Fibroblast of lung (primary cell): ENCODE measurements at regions not wholly inside any gene's neighbourhood (a gene's known extent, or its start where the extent isn't known, plus 50 kb on each side); places are given as distances from the start of the nearest gene placed in this dataset.

Experiments
- DNase-seq, 2 donors: peaks; one replicate each; pipeline versions ENCODE4 v3.0.0 to v3.0.0-alpha.2; 2010; ENCODE audit warnings: low read depth in 2 of 2
- H2AFZ ChIP-seq: 2 replicates; pipeline ENCODE4 v1.5.1; 2012; ENCODE audit warnings: low read length, control low read depth, inconsistent platforms
- H3K27ac ChIP-seq: 2 replicates; pipeline ENCODE4 v1.5.1; 2011; ENCODE audit warnings: low read length, control low read depth; ENCODE audit not compliant: insufficient read depth
- H3K27me3 ChIP-seq: 2 replicates; pipeline ENCODE4 v1.5.1; 2011; ENCODE audit warnings: mild to moderate bottlenecking, low read length; ENCODE audit not compliant: control insufficient read depth, insufficient read depth
- H3K36me3 ChIP-seq: 2 replicates; pipeline ENCODE4 v1.5.1; 2011; ENCODE audit warnings: low read length; ENCODE audit not compliant: control insufficient read depth, insufficient read depth
- H3K4me1 ChIP-seq: 2 replicates; pipeline ENCODE4 v1.5.1; 2011; ENCODE audit warnings: low read length; ENCODE audit not compliant: control insufficient read depth, insufficient read depth; ENCODE audit errors: extremely low read depth
- H3K4me2 ChIP-seq: 2 replicates; pipeline ENCODE4 v1.5.1; 2011; ENCODE audit warnings: low read length, control low read depth; ENCODE audit not compliant: insufficient read depth; ENCODE audit errors: extremely low read depth
- H3K4me3 ChIP-seq, 4 experiments: fragments of 200-600 bp in 1 of 4; sonication (generic) in 1 of 4; replicated peaks in 1 of 4; 2 replicates each; pipeline ENCODE4 v1.5.1; 2011 to 2016; ENCODE audit warnings: low read length in 4 of 4, low read depth in 3 of 4, mild to moderate bottlenecking in 3 of 4, control low read depth in 2 of 4, inconsistent platforms in 1 of 4, mixed read lengths in 1 of 4; ENCODE audit not compliant: insufficient read depth in 1 of 4; ENCODE audit errors: control extremely low read depth in 1 of 4
- H3K79me2 ChIP-seq: 2 replicates; pipeline ENCODE4 v1.5.1; 2012; ENCODE audit warnings: mild to moderate bottlenecking, low read length, inconsistent platforms; ENCODE audit not compliant: control insufficient read depth, insufficient read depth
- H3K9ac ChIP-seq: 2 replicates; pipeline ENCODE4 v1.5.1; 2011; ENCODE audit warnings: mild to moderate bottlenecking, low read length, control low read depth; ENCODE audit not compliant: insufficient read depth
- H3K9me3 ChIP-seq: 2 replicates; pipeline ENCODE4 v1.5.1; 2012; ENCODE audit warnings: low read depth, low read length; ENCODE audit not compliant: control insufficient read depth, insufficient read depth
- H4K20me1 ChIP-seq: 2 replicates; pipeline ENCODE4 v1.5.1; 2011; ENCODE audit warnings: low read length; ENCODE audit not compliant: control insufficient read depth, insufficient read depth; ENCODE audit errors: extremely low read depth
- CTCF ChIP-seq, 2 donors: IDR thresholded peaks in 1 of 2; conservative IDR thresholded peaks in 1 of 2; 1 replicate in 1 of 2; 2 replicates in 1 of 2; pipeline ENCODE4 v1.5.1; 2011 to 2012; ENCODE audit warnings: low read length in 2 of 2, control low read depth in 1 of 2, inconsistent platforms in 1 of 2, low read depth in 1 of 2, mild to moderate bottlenecking in 1 of 2
- EZH2 ChIP-seq: IDR thresholded peaks from 2 replicates; pipeline ENCODE4 v1.5.1; 2012; ENCODE audit warnings: low read length, control low read depth, mild to moderate bottlenecking; ENCODE audit errors: missing control alignments

GRCh38 chr3:72476139-72476483 lies 372.1 kb downstream of the SHQ1 start:
- Histone ChIP-seq H3K79me2 (no peaks in the 10 kb centered on the region), H3K9me3 (no peaks in the 10 kb centered on the region), H3K36me3 (no peaks in the 10 kb centered on the region), H3K4me3 (no peak overlapping the region), H4K20me1 (no peaks in the 10 kb centered on the region), H2AFZ (no peak overlapping the region), H3K4me1 (no peaks in the 10 kb centered on the region), H3K27ac (no peak overlapping the region), H3K27me3 (no peaks in the 10 kb centered on the region), H3K4me2 (no peak overlapping the region), H3K9ac (no peak overlapping the region)
- no peak for DNase-seq
- TF ChIP-seq EZH2 (no peak), CTCF (conservative IDR thresholded peaks at IDR 0.05 in 1 of 2, IDR thresholded peaks at IDR 0.05 in 1 of 2; ENCODE audit: low read depth in 1 of 2, low read length in 2 of 2) (no peak)

GRCh38 chr3:72475258-72476138 lies 372.7 kb downstream of the SHQ1 start:
- no peaks in the 10 kb centered on the region for H4K20me1 ChIP-seq
- no peaks in the 10 kb centered on the region for H3K4me1 ChIP-seq
- no peaks in the 10 kb centered on the region for H3K79me2 ChIP-seq
- H3K36me3 ChIP-seq, result no peaks in the 10 kb centered on the region
- no peaks in the 10 kb centered on the region for H3K9me3 ChIP-seq
- no peak overlapping the region for H3K4me2 ChIP-seq
- DNase-seq, result no peak
- no peak overlapping the region for H3K27ac ChIP-seq
- no peak overlapping the region for H2AFZ ChIP-seq
- no peaks in the 10 kb centered on the region for H3K27me3 ChIP-seq
- H3K9ac ChIP-seq, result no peak overlapping the region
- no peak overlapping the region for H3K4me3 ChIP-seq
- TF ChIP-seq EZH2, result no peak
- TF ChIP-seq CTCF (conservative IDR thresholded peaks at IDR 0.05 in 1 of 2, IDR thresholded peaks at IDR 0.05 in 1 of 2; ENCODE audit: low read depth in 1 of 2, low read length in 2 of 2), result no peak

GRCh38 chr3:72474775-72475174 lies 373.5 kb downstream of the SHQ1 start:
- Histone ChIP-seq H3K27me3 (no peaks in the 10 kb centered on the region), H2AFZ (no peak overlapping the region), H3K36me3 (no peaks in the 10 kb centered on the region), H3K9me3 (no peaks in the 10 kb centered on the region), H3K9ac (no peak overlapping the region), H3K27ac (no peak overlapping the region), H3K4me1 (no peaks in the 10 kb centered on the region), H3K4me3 (no peak overlapping the region), H3K4me2 (no peak overlapping the region), H4K20me1 (no peaks in the 10 kb centered on the region), H3K79me2 (no peaks in the 10 kb centered on the region)
- no peak for DNase-seq
- no peak for TF ChIP-seq EZH2
- no peak for TF ChIP-seq CTCF (conservative IDR thresholded peaks at IDR 0.05 in 1 of 2, IDR thresholded peaks at IDR 0.05 in 1 of 2; ENCODE audit: low read depth in 1 of 2, low read length in 2 of 2)
